ENCODE measurements at regions not wholly inside any gene's neighbourhood (a gene's known extent, or its start where the extent isn't known, plus 50 kb on each side); places are given as distances from the start of the nearest gene placed in this dataset.

DNA sequence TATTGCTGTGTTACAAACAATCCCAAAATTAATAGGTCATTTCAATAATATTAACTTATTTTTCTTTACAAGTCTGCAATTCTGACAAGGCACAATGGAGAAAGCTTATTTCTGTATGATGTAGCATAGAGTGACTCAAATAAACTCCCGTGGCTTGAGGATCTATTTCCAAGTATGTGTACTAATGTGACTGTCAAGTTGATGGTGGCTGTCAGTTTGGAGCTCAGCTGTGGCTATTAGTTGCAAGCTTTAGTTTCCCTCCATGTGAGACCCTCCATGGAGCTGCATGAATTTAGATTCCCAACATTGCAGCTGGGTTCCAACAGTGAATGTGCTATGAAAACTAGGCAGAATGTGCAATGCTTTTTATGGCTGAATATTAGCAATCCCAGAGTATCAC, 515.5 kb upstream of the GBE1 start:
- H3K4me1 ChIP-seq, result no peaks in the 10 kb centered on the region
- H3K36me3 ChIP-seq, result no peaks in the 10 kb centered on the region
- 60 to 71% methylated on average over 1 of the region's 1 CpG for WGBS, 2 donors
- DNase-seq (no peak), ATAC-seq (no peak)
- peaks cover 0 to 8% (median 0%) of the 10 kb centered on the region in 11 donors for H3K9me3 ChIP-seq
- TF ChIP-seq, protein P1, sequence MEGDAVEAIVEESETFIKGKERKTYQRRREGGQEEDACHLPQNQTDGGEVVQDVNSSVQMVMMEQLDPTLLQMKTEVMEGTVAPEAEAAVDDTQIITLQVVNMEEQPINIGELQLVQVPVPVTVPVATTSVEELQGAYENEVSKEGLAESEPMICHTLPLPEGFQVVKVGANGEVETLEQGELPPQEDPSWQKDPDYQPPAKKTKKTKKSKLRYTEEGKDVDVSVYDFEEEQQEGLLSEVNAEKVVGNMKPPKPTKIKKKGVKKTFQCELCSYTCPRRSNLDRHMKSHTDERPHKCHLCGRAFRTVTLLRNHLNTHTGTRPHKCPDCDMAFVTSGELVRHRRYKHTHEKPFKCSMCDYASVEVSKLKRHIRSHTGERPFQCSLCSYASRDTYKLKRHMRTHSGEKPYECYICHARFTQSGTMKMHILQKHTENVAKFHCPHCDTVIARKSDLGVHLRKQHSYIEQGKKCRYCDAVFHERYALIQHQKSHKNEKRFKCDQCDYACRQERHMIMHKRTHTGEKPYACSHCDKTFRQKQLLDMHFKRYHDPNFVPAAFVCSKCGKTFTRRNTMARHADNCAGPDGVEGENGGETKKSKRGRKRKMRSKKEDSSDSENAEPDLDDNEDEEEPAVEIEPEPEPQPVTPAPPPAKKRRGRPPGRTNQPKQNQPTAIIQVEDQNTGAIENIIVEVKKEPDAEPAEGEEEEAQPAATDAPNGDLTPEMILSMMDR (IDR thresholded peaks at IDR 0.05), result no peak
- H3K27me3 ChIP-seq, result no peaks in the 10 kb centered on the region
- H3K27ac ChIP-seq, result no peak overlapping the region
- no peak overlapping the region for H3K4me3 ChIP-seq
- intact Hi-C loops (cut with DNase I), result no loop called here

DNA sequence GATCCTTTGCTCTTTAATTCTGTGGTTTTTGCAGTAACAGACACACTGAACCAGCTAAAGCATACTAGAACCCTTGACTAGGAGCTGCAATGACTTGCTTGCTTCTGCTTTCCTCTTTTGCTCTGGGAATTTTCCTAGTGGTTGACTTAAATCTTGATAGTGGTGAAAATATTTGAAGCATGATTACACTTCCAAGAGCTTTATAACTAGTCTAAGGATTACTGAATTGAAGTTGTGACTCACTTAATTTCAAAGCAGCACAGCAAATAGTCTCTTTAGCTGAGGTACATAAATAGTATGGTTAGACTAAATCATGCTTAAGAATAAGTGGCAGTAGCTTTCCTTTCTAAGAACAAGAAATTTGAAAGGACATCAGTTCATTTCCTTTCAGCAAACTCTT, 513.5 kb upstream of the GBE1 start:
- no peak overlapping the region for H3K4me3 ChIP-seq
- intact Hi-C loops (cut with DNase I), result no loop called here
- no peak overlapping the region for H3K27ac ChIP-seq
- TF ChIP-seq, protein P1 (IDR thresholded peaks at IDR 0.05), result no peak
- no peak for ATAC-seq
- peaks cover 0 to 28% (median 0%) of the 10 kb centered on the region in 11 donors for H3K9me3 ChIP-seq
- no peaks in the 10 kb centered on the region for H3K27me3 ChIP-seq
- no peaks in the 10 kb centered on the region for H3K4me1 ChIP-seq
- no peak for DNase-seq
- no peaks in the 10 kb centered on the region for H3K36me3 ChIP-seq

DNA sequence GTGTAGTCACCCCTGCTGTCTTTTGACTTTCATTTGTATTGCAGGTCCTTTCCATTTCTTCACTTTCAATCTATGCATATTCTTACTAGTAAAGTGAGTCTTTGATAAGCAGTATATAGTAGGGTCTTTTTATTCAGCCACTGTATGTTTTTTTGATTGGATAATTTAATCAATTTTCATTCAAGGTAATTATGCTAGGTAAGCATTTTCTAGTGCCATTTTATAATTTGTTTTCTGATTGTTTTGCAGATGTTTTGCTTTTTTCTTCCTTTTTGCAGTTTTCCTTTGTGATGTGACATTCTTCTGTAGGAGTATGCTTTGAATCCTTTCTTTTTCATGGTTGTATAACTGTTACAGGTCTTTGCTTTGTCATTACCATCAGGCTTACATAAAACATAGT, 504.3 kb upstream of the GBE1 start:
- no peak for DNase-seq
- TF ChIP-seq, protein P1 (IDR thresholded peaks at IDR 0.05), result no peak
- Histone ChIP-seq H3K27ac (no peak overlapping the region), H3K4me1 (no peaks in the 10 kb centered on the region), H3K4me3 (no peak overlapping the region), H3K9me3 (peaks cover 0 to 24% (median 0%) of the 10 kb centered on the region in 11 donors), H3K36me3 (no peaks in the 10 kb centered on the region), H3K27me3 (no peaks in the 10 kb centered on the region)
- intact Hi-C loops (cut with DNase I), result no loop called here
- no peak for ATAC-seq

DNA sequence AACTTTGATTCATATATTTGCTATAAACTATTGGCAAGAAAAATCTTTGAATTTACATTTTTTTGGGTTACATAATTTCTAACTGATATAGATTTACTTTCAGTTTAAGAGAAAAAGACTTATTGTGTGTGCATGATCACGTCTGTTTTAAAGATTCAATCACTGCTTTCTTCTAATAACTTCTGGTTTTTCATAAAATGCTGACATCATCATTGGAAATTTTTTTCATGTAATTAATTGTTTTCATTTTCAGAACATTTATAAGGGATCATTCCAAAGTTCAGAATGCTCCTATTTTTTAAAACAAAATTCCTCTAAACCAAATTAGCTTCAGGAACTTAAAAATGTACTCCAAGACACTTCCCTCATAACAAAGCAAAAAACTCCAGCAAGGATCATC, 500.7 kb upstream of the GBE1 start:
- intact Hi-C loops (cut with DNase I), result no loop called here
- no peaks in the 10 kb centered on the region for H3K36me3 ChIP-seq
- H3K4me1 ChIP-seq, result no peaks in the 10 kb centered on the region
- no peak overlapping the region for H3K27ac ChIP-seq
- H3K9me3 ChIP-seq, result peaks cover 0 to 8% (median 0%) of the 10 kb centered on the region in 11 donors
- DNase-seq (no peak), ATAC-seq (no peak)
- TF ChIP-seq, protein P1 (IDR thresholded peaks at IDR 0.05), result no peak
- 68 to 71% methylated on average over 1 of the region's 1 CpG for WGBS, 2 donors
- H3K27me3 ChIP-seq, result no peaks in the 10 kb centered on the region
- H3K4me3 ChIP-seq, result no peak overlapping the region

DNA sequence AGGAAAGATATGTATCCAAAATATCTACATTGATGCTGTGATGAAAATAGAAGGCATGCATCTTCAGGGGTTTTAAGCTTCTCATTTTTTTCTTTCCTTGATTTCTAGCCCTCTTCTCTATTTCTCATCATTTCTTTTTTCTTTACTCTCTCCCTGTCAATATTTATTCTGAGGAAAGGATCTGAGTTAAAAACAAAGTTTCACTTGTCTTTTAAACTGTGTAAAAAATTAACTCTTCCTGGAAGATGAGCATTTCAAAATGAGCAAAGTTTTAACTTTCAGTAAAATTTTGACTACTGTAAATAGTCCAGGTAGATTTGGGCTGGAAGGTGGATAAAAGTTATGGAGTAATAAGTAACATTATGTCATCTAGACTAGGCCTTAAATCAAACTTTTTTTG, 500.2 kb upstream of the GBE1 start:
- DNase-seq (no peak), ATAC-seq (no peak)
- Histone ChIP-seq H3K4me1 (no peaks in the 10 kb centered on the region), H3K4me3 (no peak overlapping the region), H3K9me3 (peaks cover 0 to 8% (median 0%) of the 10 kb centered on the region in 11 donors), H3K27me3 (no peaks in the 10 kb centered on the region), H3K36me3 (no peaks in the 10 kb centered on the region), H3K27ac (no peak overlapping the region)
- intact Hi-C loops (cut with DNase I), result no loop called here
- TF ChIP-seq, protein P1 (IDR thresholded peaks at IDR 0.05), result no peak

Measured in heart right ventricle (tissue), 16 donors.